DND-41 (cell line): ENCODE measurements at regions not wholly inside any gene's neighbourhood (a gene's known extent, or its start where the extent isn't known, plus 50 kb on each side); places are given as distances from the start of the nearest gene placed in this dataset.

Experiments used
- EZH2 ChIP-seq: IDR thresholded peaks from 3 replicates; pipeline ENCODE4 v1.6.1; 2012; ENCODE audit warnings: borderline replicate concordance, low read depth, mild to moderate bottlenecking, moderate library complexity, low read length, inconsistent platforms; ENCODE audit not compliant: severe bottlenecking
- TF ChIP-seq, protein P1 (sequence below): IDR thresholded peaks from 2 replicates; pipeline ENCODE4 v1.5.1; 2012; ENCODE audit warnings: borderline replicate concordance, low read length, moderate library complexity, mild to moderate bottlenecking; ENCODE audit not compliant: poor library complexity, severe bottlenecking; ENCODE audit errors: extremely low read depth

DNA sequence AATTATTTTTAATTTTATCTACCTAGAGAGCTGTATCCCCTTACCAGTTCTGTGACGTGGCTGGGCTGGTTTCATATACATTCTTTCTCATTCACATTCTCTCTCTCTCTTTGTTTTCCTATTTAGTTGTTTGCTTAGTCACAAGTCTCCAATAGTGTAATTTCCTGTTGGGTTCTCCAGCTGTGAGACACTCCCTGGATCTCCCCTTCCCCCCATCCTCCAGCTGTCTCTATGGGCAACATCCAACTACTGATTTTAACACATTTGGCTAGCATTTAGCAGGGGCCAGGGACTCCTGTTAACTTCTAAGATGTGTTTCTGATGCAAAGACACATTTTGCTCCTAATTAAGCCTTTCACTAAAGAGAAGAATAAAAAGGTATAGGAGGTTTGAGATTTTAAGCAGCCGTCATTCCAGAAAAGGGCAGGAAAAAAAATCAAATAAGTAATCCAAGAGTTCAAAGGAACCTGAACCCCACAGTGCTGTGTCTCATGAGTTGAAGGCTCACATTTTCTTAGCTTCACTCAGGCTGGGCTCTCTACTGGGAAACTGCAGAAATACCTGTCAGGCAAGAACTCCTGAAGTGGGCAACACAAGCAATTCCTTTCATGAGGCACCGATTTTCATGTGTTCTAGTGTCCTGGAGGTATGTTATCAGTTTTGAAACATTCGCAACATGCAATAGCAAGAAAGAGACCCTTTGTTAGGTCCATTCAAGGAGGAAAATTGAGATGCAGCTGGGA lies 198.7 kb upstream of the C9orf72 start:
- TF ChIP-seq, protein P1, sequence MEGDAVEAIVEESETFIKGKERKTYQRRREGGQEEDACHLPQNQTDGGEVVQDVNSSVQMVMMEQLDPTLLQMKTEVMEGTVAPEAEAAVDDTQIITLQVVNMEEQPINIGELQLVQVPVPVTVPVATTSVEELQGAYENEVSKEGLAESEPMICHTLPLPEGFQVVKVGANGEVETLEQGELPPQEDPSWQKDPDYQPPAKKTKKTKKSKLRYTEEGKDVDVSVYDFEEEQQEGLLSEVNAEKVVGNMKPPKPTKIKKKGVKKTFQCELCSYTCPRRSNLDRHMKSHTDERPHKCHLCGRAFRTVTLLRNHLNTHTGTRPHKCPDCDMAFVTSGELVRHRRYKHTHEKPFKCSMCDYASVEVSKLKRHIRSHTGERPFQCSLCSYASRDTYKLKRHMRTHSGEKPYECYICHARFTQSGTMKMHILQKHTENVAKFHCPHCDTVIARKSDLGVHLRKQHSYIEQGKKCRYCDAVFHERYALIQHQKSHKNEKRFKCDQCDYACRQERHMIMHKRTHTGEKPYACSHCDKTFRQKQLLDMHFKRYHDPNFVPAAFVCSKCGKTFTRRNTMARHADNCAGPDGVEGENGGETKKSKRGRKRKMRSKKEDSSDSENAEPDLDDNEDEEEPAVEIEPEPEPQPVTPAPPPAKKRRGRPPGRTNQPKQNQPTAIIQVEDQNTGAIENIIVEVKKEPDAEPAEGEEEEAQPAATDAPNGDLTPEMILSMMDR: no peak
- TF ChIP-seq EZH2: no peak
